ENCODE measurements at regions not wholly inside any gene's neighbourhood (a gene's known extent, or its start where the extent isn't known, plus 50 kb on each side); places are given as distances from the start of the nearest gene placed in this dataset.
"Not testable (repeated sequence)": the region's sequence is repeated elsewhere in the genome, so short reads cannot be mapped to it uniquely, and the experiment has no call there.

DNA sequence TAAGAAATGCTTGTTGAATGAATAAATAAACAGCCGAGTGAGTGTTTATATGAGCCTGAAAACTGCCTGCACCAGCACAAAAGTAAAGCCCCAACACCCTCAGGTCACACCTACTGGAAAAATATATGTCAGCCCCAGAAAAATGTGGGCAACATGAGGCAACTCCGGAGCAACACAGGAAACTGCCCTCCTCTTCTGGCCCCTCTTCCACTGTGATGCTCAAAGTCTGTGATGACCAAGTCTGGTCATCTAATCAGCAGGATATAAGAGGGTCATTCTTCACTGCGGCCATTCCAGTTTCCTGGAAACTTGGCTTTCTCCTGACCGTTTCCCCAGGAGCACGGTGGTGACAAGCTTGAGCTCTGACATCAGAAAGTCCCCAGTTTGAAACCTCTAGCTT lies 159.6 kb upstream of the PZP start:
- no peak for FAIRE-seq
- TF ChIP-seq POLR2AphosphoS5 (IDR thresholded peaks at IDR 0.05; ENCODE audit: low read depth, low read length) (no peak), PAX5 (IDR thresholded peaks at IDR 0.05; ENCODE audit: insufficient read depth, low read length, severe bottlenecking) (no peak), POLR2A (IDR thresholded peaks at IDR 0.05; ENCODE audit: low read depth, low read length) (no peak)
- DNase-seq (ENCODE audit: insufficient read length, low spot score) = no peak

DNA sequence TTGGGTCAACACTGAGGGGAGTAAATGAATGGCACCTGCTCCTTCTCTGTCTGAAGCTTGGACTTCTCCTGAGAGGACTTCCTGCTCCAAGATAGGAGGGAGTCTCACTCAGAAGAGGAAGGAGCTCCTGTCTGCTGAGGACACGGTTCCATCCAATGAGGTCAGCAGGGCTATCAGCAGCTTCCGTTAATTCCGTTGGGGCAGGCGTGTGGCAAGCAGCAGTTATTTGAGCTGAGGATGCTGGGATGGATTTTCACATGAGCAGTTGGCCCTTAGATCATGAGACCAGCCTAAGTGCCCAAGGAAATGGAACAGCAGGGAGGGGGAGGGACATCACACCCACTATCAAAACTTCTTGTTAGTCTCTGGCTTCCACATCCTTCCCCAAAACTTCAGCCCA lies 159.0 kb upstream of the PZP start:
- FAIRE-seq = peak; percentile 72
- DNase-seq (ENCODE audit: insufficient read length, low spot score) = no peak
- no peak for TF ChIP-seq POLR2A (IDR thresholded peaks at IDR 0.05; ENCODE audit: low read depth, low read length)
- TF ChIP-seq POU2F2 (IDR thresholded peaks at IDR 0.05; ENCODE audit: low read depth, low read length) = no peak
- TF ChIP-seq TAF1 (IDR thresholded peaks at IDR 0.05; ENCODE audit: low read depth, low read length) = no peak
- no peak for TF ChIP-seq PAX5 (IDR thresholded peaks at IDR 0.05; ENCODE audit: insufficient read depth, low read length, severe bottlenecking)
- TF ChIP-seq SPI1 (IDR thresholded peaks at IDR 0.05; ENCODE audit: low read depth, low read length) = no peak
- TF ChIP-seq POLR2AphosphoS5 (IDR thresholded peaks at IDR 0.05; ENCODE audit: low read depth, low read length) = no peak

DNA sequence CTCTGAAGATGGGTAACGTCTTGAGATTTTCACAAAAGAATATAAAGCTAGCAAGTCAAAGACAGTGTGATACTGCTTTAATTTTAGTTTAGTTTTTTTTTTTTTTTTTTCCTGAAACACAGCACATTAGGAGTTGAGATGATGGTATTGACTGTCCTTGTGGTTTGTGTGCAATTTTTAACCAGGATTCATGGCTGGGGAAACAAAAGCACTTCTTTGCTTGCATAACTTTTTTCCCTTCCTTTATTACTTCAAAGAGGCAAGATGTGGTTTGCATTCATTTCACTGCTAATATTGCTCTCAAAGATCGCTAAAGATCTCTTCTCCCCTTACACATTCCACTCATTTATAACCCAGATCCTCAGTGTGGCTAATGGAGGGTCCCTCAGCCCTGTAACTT lies 157.1 kb upstream of the PZP start:
- no peak for DNase-seq (ENCODE audit: insufficient read length, low spot score)
- TF ChIP-seq POLR2A (IDR thresholded peaks at IDR 0.05; ENCODE audit: low read depth, low read length) (no peak), POLR2AphosphoS5 (IDR thresholded peaks at IDR 0.05; ENCODE audit: low read depth, low read length) (no peak), TAF1 (IDR thresholded peaks at IDR 0.05; ENCODE audit: low read depth, low read length) (no peak), PAX5 (IDR thresholded peaks at IDR 0.05; ENCODE audit: insufficient read depth, low read length, severe bottlenecking) (no peak), POU2F2 (IDR thresholded peaks at IDR 0.05; ENCODE audit: low read depth, low read length) (no peak), SPI1 (IDR thresholded peaks at IDR 0.05; ENCODE audit: low read depth, low read length) (no peak)
- FAIRE-seq = no peak

DNA sequence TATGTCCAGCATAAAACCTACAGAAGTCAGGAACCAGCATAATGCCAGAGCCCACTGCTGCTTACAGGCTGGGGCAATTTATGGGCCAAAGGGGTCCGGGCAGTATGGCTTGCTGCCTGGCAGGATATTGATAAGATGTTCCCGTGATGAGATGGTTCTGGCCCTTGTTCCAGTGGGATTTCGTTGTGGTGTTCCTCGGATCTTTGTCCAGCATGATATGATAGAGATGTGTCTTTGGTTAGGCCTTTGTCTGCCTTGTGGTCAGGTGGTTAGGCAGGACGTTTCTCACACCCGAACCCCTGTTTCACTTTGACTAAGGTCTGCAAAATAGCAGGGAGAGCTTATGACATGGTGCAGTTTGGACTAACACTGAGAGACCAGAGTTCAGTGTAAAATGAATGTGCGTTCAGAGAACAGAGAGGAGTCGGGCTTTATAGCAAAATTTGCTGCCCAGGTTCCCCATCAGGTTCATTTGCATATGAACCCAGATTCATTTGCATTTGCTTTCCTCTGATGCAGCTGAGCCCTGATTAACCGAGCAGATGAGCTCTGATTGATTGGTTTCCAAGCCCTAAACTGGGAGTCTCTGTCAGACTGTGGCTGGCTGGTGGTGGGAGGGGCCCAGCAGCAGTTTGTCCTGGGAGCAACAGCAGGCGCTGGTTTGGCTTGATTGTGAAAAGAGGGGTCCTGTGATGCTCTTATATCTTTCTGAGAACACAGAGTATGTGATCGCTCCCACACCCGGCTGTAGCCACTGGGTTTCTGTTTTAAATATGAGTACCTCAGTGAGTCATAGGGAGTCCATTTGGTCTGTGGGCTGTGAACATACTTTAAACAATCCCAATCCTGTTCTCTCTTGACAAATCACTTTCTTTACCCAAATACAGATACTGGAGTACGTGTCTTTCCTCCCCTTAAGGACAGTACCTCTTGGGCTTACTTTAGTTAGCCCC lies 156.3 kb upstream of the PZP start:
- TF ChIP-seq POLR2AphosphoS5 (IDR thresholded peaks at IDR 0.05; ENCODE audit: low read depth, low read length) = peak; percentile 83
- TF ChIP-seq PAX5 (IDR thresholded peaks at IDR 0.05; ENCODE audit: insufficient read depth, low read length, severe bottlenecking) = no peak
- TF ChIP-seq TAF1 (IDR thresholded peaks at IDR 0.05; ENCODE audit: low read depth, low read length) = peak; percentile 39; the same call in 1 of the 2 replicates
- peak; percentile 69 for TF ChIP-seq POLR2A (IDR thresholded peaks at IDR 0.05; ENCODE audit: low read depth, low read length)
- peak; percentile 97 for TF ChIP-seq POU2F2 (IDR thresholded peaks at IDR 0.05; ENCODE audit: low read depth, low read length)
- no peak for TF ChIP-seq SPI1 (IDR thresholded peaks at IDR 0.05; ENCODE audit: low read depth, low read length)
- no peak for DNase-seq (ENCODE audit: insufficient read length, low spot score)
- peak; percentile 98 for FAIRE-seq

DNA sequence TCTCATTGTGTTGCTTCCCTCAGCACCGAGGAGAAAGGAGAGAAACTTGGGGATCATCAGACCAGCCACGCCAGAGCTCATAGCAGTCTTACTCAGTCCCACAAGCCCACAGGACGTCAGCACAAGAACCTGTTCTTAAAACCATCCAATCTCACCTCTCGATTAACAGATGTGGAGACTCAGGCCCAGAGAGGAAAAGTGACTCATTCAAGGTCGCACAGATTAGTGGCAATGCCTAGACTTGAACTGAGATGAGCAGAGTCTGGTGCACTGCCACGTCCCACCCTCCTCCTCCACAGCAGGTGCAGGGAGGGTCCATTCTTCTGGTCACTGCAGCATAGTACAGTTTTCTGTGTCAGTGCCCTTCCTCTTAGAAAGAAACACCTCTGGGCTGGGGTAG lies 154.9 kb upstream of the PZP start:
- TF ChIP-seq POU2F2 (IDR thresholded peaks at IDR 0.05; ENCODE audit: low read depth, low read length) = 0 out of 2 replicates have a peak, but pooled peaks have one; percentile 23
- peak; percentile 42; the same call in 1 of the 2 replicates for TF ChIP-seq POLR2AphosphoS5 (IDR thresholded peaks at IDR 0.05; ENCODE audit: low read depth, low read length)
- no peak for TF ChIP-seq SPI1 (IDR thresholded peaks at IDR 0.05; ENCODE audit: low read depth, low read length)
- DNase-seq (ENCODE audit: insufficient read length, low spot score) = no peak
- FAIRE-seq = peak; percentile 90

DNA sequence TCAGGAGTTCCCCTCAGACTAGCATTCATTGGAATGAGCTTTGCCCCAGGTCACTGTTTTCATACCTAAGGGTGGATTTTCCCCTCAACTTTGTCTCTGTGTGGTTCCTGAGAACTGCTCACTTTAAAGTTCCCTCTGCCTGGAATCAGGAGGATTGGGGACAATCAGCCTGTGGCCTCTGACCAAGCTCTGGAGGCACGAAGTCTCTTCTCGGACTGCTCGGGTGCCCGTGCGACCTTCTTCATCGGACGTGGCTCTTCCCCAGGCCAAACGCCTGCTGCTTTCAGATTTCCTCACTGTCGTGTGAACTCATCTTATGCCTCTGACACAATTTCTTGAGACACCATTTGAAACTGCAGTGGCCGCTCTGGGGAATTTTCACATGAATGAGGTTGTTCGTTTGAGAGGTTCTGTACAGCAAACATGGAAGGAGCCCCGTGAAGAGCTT lies 153.7 kb upstream of the PZP start:
- DNase-seq (ENCODE audit: insufficient read length, low spot score) (no peak), FAIRE-seq (peak; percentile 76)
- TF ChIP-seq PAX5 (IDR thresholded peaks at IDR 0.05; ENCODE audit: insufficient read depth, low read length, severe bottlenecking) = no peak
- TF ChIP-seq POU2F2 (IDR thresholded peaks at IDR 0.05; ENCODE audit: low read depth, low read length) = 0 out of 2 replicates have a peak, but pooled peaks have one; percentile 18
- TF ChIP-seq TAF1 (IDR thresholded peaks at IDR 0.05; ENCODE audit: low read depth, low read length) = 0 out of 2 replicates have a peak, but pooled peaks have one; percentile 33
- no peak for TF ChIP-seq POLR2AphosphoS5 (IDR thresholded peaks at IDR 0.05; ENCODE audit: low read depth, low read length)
- no peak for TF ChIP-seq SPI1 (IDR thresholded peaks at IDR 0.05; ENCODE audit: low read depth, low read length)
- no peak for TF ChIP-seq POLR2A (IDR thresholded peaks at IDR 0.05; ENCODE audit: low read depth, low read length)

DNA sequence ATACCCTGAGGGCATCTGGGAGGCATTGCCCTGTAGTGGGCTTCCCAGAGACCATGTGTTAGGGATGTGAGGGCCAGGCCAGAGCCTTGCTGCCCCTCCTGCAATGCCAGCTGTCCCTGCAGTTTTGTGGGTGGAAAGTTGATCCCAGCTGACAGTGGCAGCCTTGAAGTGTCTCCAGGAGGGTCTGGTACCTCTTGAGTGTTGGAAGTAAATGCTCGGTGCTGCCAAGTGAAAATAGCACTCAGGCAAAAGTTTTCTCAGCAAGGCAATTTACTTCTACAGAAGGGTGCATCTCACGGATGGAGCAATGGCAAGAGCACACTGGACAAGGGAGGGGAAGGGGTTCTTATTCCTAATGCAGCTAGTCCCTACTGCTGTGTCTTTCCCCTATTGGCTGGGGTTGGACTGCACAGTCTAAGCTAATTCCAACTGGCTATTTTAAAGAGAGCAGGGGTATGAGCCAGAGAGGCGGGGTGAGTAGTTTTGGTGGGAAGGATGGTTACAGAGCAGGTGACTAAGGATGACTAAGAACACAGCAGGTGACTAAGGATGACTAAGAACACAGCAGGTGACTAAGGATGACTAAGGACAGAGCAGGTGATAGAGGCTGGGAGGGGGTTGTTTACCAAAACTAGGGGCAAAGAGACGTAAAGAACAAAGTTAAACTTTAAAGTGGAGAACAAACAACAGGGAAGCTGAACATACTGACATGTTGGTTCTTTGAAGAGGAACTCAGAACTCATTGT lies 146.0 kb upstream of the PZP start:
- DNase-seq (ENCODE audit: insufficient read length, low spot score); FAIRE-seq: not testable (repeated sequence)

DNA sequence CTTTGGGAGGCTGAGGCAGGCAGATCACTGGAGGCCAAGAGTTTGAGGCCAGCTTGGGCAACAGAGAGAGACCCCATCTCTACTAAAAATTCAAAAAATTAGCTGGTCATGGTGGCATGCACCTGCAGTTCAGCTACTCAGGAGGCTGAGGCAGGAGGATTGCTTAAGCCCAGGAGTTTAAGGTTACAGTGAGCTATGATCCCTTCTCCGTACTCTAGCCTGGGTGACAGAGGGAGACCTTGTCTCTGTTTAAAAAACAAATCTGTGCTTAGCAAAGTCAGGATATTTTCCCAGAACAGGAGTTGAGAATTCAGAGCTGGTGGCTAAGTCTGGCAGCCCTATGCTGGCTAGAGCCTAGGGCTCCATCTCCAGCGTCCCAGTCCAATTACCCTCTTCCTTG lies 142.9 kb upstream of the PZP start:
- FAIRE-seq = no peak
- no peak for TF ChIP-seq POU2F2 (IDR thresholded peaks at IDR 0.05; ENCODE audit: low read depth, low read length)
- no peak for TF ChIP-seq POLR2A (IDR thresholded peaks at IDR 0.05; ENCODE audit: low read depth, low read length)
- no peak for TF ChIP-seq SPI1 (IDR thresholded peaks at IDR 0.05; ENCODE audit: low read depth, low read length)
- no peak for TF ChIP-seq POLR2AphosphoS5 (IDR thresholded peaks at IDR 0.05; ENCODE audit: low read depth, low read length)
- no peak for TF ChIP-seq TAF1 (IDR thresholded peaks at IDR 0.05; ENCODE audit: low read depth, low read length)
- TF ChIP-seq PAX5 (IDR thresholded peaks at IDR 0.05; ENCODE audit: insufficient read depth, low read length, severe bottlenecking) = no peak
- no peak for DNase-seq (ENCODE audit: insufficient read length, low spot score)

DNA sequence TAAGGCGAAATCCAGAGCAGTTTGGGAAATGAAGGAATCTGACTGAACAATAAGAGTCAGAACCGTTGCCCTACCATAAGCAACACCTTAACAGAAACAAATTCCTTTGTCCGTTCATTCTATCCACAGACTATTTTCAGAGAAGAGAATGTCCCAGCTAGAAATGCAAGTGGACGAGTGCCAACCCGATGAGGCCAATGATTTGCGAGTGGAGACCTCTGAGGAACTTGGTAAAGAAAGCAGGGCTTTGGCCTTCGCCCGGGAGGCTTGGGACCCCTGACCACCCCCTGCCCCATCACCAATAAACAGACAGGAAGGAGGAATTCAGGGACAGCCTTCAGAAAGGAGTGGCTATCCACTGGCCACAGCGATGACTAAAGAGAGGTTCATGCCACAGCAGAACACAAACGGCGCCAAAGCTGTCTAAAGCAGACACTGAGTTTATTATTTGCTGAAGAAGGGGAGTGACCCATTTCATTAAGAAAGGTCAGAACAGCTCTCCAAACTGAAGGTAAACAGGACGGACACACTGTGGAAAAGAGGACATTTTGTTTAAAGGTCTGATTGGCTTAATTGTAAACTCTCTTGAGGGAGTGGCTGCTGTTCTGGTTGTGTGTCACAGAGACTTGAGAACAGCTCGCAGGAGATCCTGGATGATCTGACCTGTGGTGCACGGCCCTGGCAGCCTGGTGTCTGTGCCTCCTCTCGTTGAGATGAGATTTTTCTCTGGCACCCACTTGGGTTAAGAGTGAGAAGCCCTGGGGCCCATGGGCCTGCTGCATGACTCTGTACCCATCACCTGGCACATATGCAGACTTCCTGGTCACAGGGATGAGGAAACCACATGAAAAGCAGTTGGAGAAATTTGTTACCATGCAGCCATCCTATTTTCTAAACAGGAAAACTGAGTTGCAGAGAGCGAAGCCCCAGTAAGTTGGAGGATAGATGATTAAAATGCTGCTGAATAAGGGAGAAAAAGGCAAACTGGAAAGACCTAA lies 142.0 kb upstream of the PZP start:
- FAIRE-seq (no peak), DNase-seq (ENCODE audit: insufficient read length, low spot score) (no peak)
- TF ChIP-seq SPI1 (IDR thresholded peaks at IDR 0.05; ENCODE audit: low read depth, low read length) = no peak
- TF ChIP-seq POU2F2 (IDR thresholded peaks at IDR 0.05; ENCODE audit: low read depth, low read length) = no peak
- TF ChIP-seq TAF1 (IDR thresholded peaks at IDR 0.05; ENCODE audit: low read depth, low read length) = no peak
- TF ChIP-seq POLR2AphosphoS5 (IDR thresholded peaks at IDR 0.05; ENCODE audit: low read depth, low read length) = no peak
- no peak for TF ChIP-seq POLR2A (IDR thresholded peaks at IDR 0.05; ENCODE audit: low read depth, low read length)
- TF ChIP-seq PAX5 (IDR thresholded peaks at IDR 0.05; ENCODE audit: insufficient read depth, low read length, severe bottlenecking) = no peak
